ENCODE measurements at regions not wholly inside any gene's neighbourhood (a gene's known extent, or its start where the extent isn't known, plus 50 kb on each side); places are given as distances from the start of the nearest gene placed in this dataset.
A peak's percentile ranks its signal among the peaks of the same experiment; 100 is the strongest.

GRCh38 chr16:75789237-75789636 lies 62.9 kb upstream of the CPHXL start:
- TF ChIP-seq CTCF (IDR thresholded peaks at IDR 0.05) (peak; percentile 60 to 82 (median 70)), POLR2A (IDR thresholded peaks at IDR 0.05) (no peak)
